Lung (tissue), 11 donors: ENCODE measurements at regions not wholly inside any gene's neighbourhood (a gene's known extent, or its start where the extent isn't known, plus 50 kb on each side); places are given as distances from the start of the nearest gene placed in this dataset.
A peak's percentile ranks its signal among the peaks of the same experiment; 100 is the strongest.

Experiments
- ATAC-seq: fragments of 200-7000 bp; cut with Tn5 transposase; one replicate; pipeline ENCODE4 v1.9.1; 2020; ENCODE audit warnings: moderate number of reproducible peaks; ENCODE audit not compliant: insufficient read depth, low FRiP score
- DNase-seq, 3 donors: peaks; one replicate each; pipeline ENCODE4 v3.0.0-alpha.2; 2013 to 2017
- H3K27ac ChIP-seq, 2 donors: one replicate each; pipeline ENCODE4 v1.5.1; 2013; ENCODE audit warnings: mild to moderate bottlenecking in 2 of 2, moderate library complexity in 2 of 2, control low read depth in 1 of 2, inconsistent platforms in 1 of 2, low read depth in 1 of 2, low read length in 1 of 2
- H3K27me3 ChIP-seq, 3 donors: one replicate each; pipeline ENCODE4 v1.5.1; 2013; ENCODE audit warnings: low read length in 2 of 3; ENCODE audit not compliant: control insufficient read depth in 3 of 3, insufficient read depth in 3 of 3
- H3K36me3 ChIP-seq, 4 donors: one replicate each; pipeline ENCODE4 v1.5.1; 2013; ENCODE audit warnings: low read length in 4 of 4, mild to moderate bottlenecking in 1 of 4, moderate library complexity in 1 of 4; ENCODE audit not compliant: control insufficient read depth in 4 of 4, insufficient read depth in 4 of 4
- H3K4me1 ChIP-seq, 5 donors: one replicate each; pipeline ENCODE4 v1.5.1; 2013; ENCODE audit warnings: low read length in 5 of 5, mild to moderate bottlenecking in 2 of 5, moderate library complexity in 1 of 5; ENCODE audit not compliant: control insufficient read depth in 5 of 5, insufficient read depth in 5 of 5
- H3K4me3 ChIP-seq: one replicate; pipeline ENCODE4 v1.5.1; 2013; ENCODE audit warnings: mild to moderate bottlenecking, control low read depth, moderate library complexity
- H3K9ac ChIP-seq, 2 donors: one replicate each; pipeline ENCODE4 v1.5.1; 2013; ENCODE audit warnings: low read length in 2 of 2, control low read depth in 1 of 2; ENCODE audit not compliant: insufficient read depth in 1 of 2
- H3K9me3 ChIP-seq, 4 donors: one replicate each; pipeline ENCODE4 v1.5.1; 2013; ENCODE audit warnings: low read length in 3 of 4, mild to moderate bottlenecking in 1 of 4, moderate library complexity in 1 of 4; ENCODE audit not compliant: control insufficient read depth in 4 of 4, insufficient read depth in 3 of 4
- CTCF ChIP-seq: IDR thresholded peaks from 2 replicates; pipeline ENCODE4 v1.5.1; 2012; ENCODE audit warnings: mild to moderate bottlenecking; ENCODE audit errors: control extremely low read depth, extremely low read depth
- WGBS, 2 donors: extraction: QIAGEN DNeasy Blood & Tissue Kit; methylation state at CpG; one replicate each; pipeline ENCODE4 v1.1.7; 2013; 5-methylcytosine and 5-hydroxymethylcytosine counted together
- donor health status: control.
- donor health status: control.
- donor health status: Bipolar disorder and iron deficiency.
- donor health status: healthy.
- donor health status: DM: yes; HTN: yes; CAD: no.

GRCh38 chr20:59404749-59405148 is 104.3 kb downstream of the EDN3 start:
- H3K4me1 ChIP-seq, result peaks cover 0 to 38% (median 13%) of the 10 kb centered on the region in 5 donors
- DNase-seq (no peak), ATAC-seq (no peak)
- H3K27me3 ChIP-seq, result peaks cover 8 to 43% (median 32%) of the 10 kb centered on the region in 3 donors
- H3K36me3 ChIP-seq, result no peaks in the 10 kb centered on the region
- WGBS, 2 donors, result 72 to 74% methylated on average over 12 of the region's 12 CpGs
- peaks cover 0 to 2% (median 0%) of the 10 kb centered on the region in 4 donors for H3K9me3 ChIP-seq
- H3K4me3 ChIP-seq, result no peak overlapping the region
- no peak overlapping the region for H3K9ac ChIP-seq
- H3K27ac ChIP-seq, result no peak overlapping the region
- TF ChIP-seq CTCF, result no peak

DNA sequence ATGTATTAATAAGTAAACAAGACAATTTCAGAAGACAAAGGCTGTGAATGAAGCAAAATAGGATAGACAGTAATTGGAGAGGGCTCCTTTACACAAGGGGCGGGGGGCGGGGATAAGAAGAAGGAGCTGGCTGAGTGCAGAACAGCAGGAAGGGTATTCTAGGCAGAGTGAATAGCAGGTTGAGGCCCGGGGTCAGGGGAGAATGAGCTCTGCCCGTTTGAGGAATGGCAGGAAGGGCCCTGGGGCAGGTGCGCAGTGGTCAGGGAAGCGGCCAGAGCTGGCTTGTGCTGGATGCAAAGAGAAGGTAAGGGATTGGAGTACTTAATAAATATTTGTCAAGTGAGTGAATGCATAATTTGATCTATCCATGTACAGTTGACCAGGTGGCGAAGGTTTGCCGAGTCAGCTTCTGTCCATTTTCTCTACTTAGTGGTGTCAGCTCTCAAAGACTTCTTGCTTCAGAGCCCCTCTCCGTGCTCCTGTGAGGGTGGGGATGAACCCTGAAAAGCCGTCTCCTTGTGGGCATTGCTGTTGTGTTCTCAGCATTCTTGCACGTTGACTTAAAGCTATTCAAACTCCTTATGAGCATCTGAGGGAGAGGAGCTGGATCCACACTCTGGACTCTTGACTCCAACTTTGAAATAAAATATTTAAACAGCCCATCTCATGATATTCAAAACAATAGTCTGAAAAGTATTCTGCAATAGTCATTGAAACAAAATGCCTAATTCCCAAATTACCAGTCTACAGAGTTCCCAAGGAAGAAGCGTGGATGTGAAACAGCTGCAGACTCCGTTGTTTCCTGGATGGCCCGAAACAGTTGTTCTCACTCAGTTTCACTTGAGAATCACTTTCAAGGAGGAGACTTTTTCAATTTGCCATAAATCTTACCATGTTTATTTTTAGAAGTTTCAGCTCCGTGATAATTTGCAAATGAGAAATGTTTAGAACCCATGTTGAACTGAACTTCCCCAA is 105.1 kb downstream of the EDN3 start:
- Histone ChIP-seq H3K4me1 (peaks cover 0 to 38% (median 13%) of the 10 kb centered on the region in 5 donors), H3K9me3 (peaks cover 0 to 2% (median 0%) of the 10 kb centered on the region in 4 donors), H3K4me3 (no peak overlapping the region), H3K27ac (no peak overlapping the region), H3K36me3 (no peaks in the 10 kb centered on the region), H3K9ac (no peak overlapping the region), H3K27me3 (peaks cover 8 to 36% (median 25%) of the 10 kb centered on the region in 3 donors)
- TF ChIP-seq CTCF, result no peak
- peak in 2 of 3 donors; percentile 67 to 84 for DNase-seq
- no peak for ATAC-seq
- WGBS, 2 donors, result 66 to 76% methylated on average over 15 of the region's 15 CpGs

- no peak overlapping the region for H3K9ac ChIP-seq
- peaks cover 8 to 28% (median 16%) of the 10 kb centered on the region in 3 donors for H3K27me3 ChIP-seq
- H3K27ac ChIP-seq, result no peak overlapping the region
- WGBS, 2 donors, result 77 to 84% methylated on average over 4 of the region's 4 CpGs
- DNase-seq, result peak in 2 of 3 donors; percentile 64 to 86
- H3K36me3 ChIP-seq, result no peaks in the 10 kb centered on the region
- H3K9me3 ChIP-seq, result no peaks in the 10 kb centered on the region
- H3K4me1 ChIP-seq, result peaks cover 0 to 31% (median 13%) of the 10 kb centered on the region in 5 donors
- ATAC-seq, result no peak
- no peak overlapping the region for H3K4me3 ChIP-seq
- no peak for TF ChIP-seq CTCF
Measured at GRCh38 chr20:59406446-59406845, 106.0 kb downstream of the EDN3 start.
